ENCODE measurements at regions not wholly inside any gene's neighbourhood (a gene's known extent, or its start where the extent isn't known, plus 50 kb on each side); places are given as distances from the start of the nearest gene placed in this dataset.
A peak's percentile ranks its signal among the peaks of the same experiment; 100 is the strongest.
"Not testable (repeated sequence)": the region's sequence is repeated elsewhere in the genome, so short reads cannot be mapped to it uniquely, and the experiment has no call there.

DNA sequence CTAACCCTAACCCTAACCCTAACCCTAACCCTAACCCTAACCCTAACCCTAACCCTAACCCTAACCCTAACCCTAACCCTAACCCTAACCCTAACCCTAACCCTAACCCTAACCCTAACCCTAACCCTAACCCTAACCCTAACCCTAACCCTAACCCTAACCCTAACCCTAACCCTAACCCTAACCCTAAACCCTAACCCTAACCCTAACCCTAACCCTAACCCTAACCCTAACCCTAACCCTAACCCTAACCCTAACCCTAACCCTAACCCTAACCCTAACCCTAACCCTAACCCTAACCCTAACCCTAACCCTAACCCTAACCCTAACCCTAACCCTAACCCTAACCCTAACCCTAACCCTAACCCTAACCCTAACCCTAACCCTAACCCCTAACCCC lies 80.6 kb upstream of the PLEKHG4B start:
- DNase-seq (ENCODE audit: low spot score) = not testable (repeated sequence)

GRCh38 chr5:11898-12297 lies 80.1 kb upstream of the PLEKHG4B start:
- no peak for DNase-seq (ENCODE audit: low spot score)

GRCh38 chr5:13234-13633 lies 78.7 kb upstream of the PLEKHG4B start:
- DNase-seq (ENCODE audit: low spot score) = no peak

GRCh38 chr5:14676-15075 lies 77.3 kb upstream of the PLEKHG4B start:
- not testable (repeated sequence) for DNase-seq (ENCODE audit: low spot score)

- not testable (repeated sequence) for DNase-seq (ENCODE audit: low spot score)
Measured at GRCh38 chr5:20276-20675, 71.7 kb upstream of the PLEKHG4B start.

DNA sequence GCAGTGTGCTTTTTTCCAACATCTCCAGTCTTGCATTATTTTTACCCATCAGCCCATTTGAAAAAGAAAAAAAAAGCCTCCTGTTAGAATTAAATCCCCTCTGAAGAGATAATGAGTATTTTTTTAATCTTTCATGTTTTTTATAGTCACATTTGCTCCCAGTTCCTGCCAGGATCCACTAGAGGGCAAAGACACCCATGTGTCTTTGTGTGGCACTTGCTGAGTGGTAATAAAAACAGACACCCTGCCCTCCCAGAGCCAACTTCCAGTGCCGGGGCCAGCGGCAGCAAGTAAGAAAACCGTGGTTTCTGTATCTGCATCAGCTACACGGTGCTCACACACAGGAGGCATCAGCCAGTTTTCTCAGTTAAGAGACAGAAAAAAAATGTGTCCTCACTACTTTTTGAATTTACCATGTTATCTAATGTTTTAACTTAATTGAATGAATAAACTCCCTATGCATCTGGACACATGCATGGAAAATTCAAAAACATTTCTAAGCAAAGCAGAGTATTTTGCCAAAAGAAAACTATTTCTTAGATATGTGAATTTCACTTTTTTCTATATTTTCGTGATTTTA lies 70.2 kb upstream of the PLEKHG4B start:
- peak; percentile 47 for DNase-seq (ENCODE audit: low spot score)

DNA sequence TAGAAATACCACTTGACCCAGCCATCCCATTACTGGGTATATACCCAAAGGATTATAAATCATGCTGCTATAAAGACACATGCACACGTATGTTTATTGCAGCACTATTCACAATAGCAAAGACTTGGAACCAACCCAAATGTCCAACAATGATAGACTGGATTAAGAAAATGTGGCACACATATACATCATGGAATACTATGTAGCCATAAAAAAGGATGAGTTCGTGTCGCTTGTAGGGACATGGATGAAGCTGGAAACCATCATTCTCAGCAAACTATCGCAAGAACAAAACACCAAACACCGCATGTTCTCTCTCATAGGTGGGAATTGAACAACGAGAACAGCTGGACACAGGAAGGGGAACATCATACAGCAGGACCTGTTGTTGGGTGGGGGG lies 68.1 kb upstream of the PLEKHG4B start:
- DNase-seq (ENCODE audit: low spot score) = not testable (repeated sequence)

DNA sequence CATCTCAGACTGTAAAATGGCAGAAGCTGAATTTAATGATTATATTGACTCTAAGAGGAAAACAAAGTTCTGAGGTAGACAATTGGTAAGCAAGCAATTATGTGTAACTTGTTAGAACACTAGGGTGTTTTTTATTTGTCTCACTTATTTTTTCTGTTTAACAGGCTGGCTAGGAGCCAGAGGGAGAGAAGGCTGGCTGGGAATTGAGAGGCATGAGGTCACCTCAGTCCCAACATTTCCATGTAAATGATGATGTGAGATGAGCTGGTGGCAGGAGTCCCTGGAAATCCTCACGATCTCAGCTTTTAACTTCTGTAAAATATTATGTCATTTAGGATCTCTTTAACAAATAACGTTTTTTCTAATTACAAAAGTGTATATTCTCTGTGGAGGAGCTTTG lies 66.9 kb upstream of the PLEKHG4B start:
- DNase-seq (ENCODE audit: low spot score) = not testable (repeated sequence)

DNA sequence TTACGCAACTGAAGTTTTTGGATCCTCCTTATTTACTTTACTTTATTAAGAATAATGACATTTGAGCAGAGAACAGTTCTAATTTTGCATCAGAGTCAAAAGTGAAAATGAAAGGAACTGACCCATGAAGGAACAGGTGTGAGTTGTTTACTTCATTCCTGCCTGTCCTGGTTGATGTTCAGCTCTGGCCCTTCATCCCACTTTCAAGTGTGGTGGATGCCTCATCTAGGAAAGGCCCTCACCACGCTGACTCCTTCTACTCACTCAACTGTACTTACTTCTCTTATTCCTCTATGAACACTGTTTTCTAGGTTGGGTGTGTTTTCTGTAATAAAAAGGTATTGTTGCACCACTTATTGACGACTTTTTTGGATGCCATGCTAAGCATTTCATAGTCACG lies 61.8 kb upstream of the PLEKHG4B start:
- no peak for DNase-seq (ENCODE audit: low spot score)

- DNase-seq (ENCODE audit: low spot score) = not testable (repeated sequence)
Measured at GRCh38 chr5:30556-30955, 61.4 kb upstream of the PLEKHG4B start.

GRCh38 chr5:32165-32564 lies 59.8 kb upstream of the PLEKHG4B start:
- DNase-seq (ENCODE audit: low spot score) = no peak

DNA sequence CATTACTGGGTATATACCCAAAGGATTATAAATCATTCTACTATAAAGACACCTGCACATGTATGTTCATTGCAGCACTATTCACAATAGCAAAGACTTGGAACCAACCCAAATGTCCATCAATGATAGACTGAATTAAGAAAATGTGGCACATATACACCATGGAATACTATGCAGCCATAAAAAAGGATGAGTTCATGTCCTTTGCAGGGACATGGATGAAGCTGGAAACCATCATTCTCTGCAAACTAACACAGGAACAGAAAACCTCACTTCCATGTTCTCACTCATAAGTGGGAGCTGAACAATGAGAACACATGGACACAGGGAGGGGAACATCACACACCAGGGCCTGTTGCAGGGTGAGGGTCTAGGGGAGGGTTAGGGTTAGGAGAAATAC lies 56.4 kb upstream of the PLEKHG4B start:
- DNase-seq (ENCODE audit: low spot score) = not testable (repeated sequence)

- DNase-seq (ENCODE audit: low spot score) = not testable (repeated sequence)
Measured at GRCh38 chr5:37207-37606, 54.8 kb upstream of the PLEKHG4B start.

- no peak for DNase-seq (ENCODE audit: low spot score)
Measured at GRCh38 chr5:39979-40583, 51.9 kb upstream of the PLEKHG4B start.

Measured in kidney tubule cell (primary cell).